Mesenchymal stem cell (in vitro differentiated cells and primary cell): ENCODE measurements at regions not wholly inside any gene's neighbourhood (a gene's known extent, or its start where the extent isn't known, plus 50 kb on each side); places are given as distances from the start of the nearest gene placed in this dataset.

ENCODE experiments used
- DNase-seq: peaks from one replicate; pipeline ENCODE4 v3.0.0-alpha.2; 2013
- H2AFZ ChIP-seq: one replicate; pipeline ENCODE4 v1.6.1; 2013; ENCODE audit warnings: low read depth, mild to moderate bottlenecking, control low read depth, inconsistent platforms, low read length, moderate library complexity
- H2AK5ac ChIP-seq: 2 replicates; pipeline ENCODE4 v1.6.1; 2013; ENCODE audit warnings: low read length, moderate library complexity, mild to moderate bottlenecking, inconsistent platforms; ENCODE audit not compliant: severe bottlenecking
- H2BK120ac ChIP-seq: one replicate; pipeline ENCODE4 v1.6.1; 2013; ENCODE audit warnings: low read depth, mild to moderate bottlenecking, inconsistent platforms, low read length, moderate library complexity
- H2BK12ac ChIP-seq, 2 experiments: one replicate each; pipeline ENCODE4 v1.6.1; 2013; ENCODE audit warnings: inconsistent platforms in 2 of 2, low read length in 2 of 2, mild to moderate bottlenecking in 2 of 2, moderate library complexity in 2 of 2, control low read depth in 1 of 2
- H2BK15ac ChIP-seq: one replicate; pipeline ENCODE4 v1.6.1; 2013; ENCODE audit warnings: mild to moderate bottlenecking, low read depth, inconsistent platforms; ENCODE audit not compliant: poor library complexity, severe bottlenecking
- H2BK5ac ChIP-seq: 2 replicates; pipeline ENCODE4 v1.6.1; 2013; ENCODE audit warnings: low read depth, mild to moderate bottlenecking, low read length, control low read depth, inconsistent platforms; ENCODE audit not compliant: poor library complexity, severe bottlenecking
- H3K14ac ChIP-seq, 2 experiments: one replicate each; pipeline ENCODE4 v1.6.1; 2013; ENCODE audit warnings: inconsistent platforms in 2 of 2, low read length in 2 of 2, control low read depth in 1 of 2, mild to moderate bottlenecking in 1 of 2, moderate library complexity in 1 of 2
- H3K18ac ChIP-seq, 2 experiments: one replicate each; pipeline ENCODE4 v1.6.1; 2013; ENCODE audit warnings: inconsistent platforms in 2 of 2, low read length in 2 of 2, control low read depth in 1 of 2, low read depth in 1 of 2, mild to moderate bottlenecking in 1 of 2
- H3K23ac ChIP-seq, 2 experiments: one replicate each; pipeline ENCODE4 v1.6.1; 2013; ENCODE audit warnings: inconsistent platforms in 2 of 2, low read length in 2 of 2, mild to moderate bottlenecking in 2 of 2, moderate library complexity in 2 of 2, control low read depth in 1 of 2
- H3K27ac ChIP-seq: 2 replicates; pipeline ENCODE4 v1.5.1; 2013; ENCODE audit warnings: mild to moderate bottlenecking, moderate library complexity, low read length, control low read depth, inconsistent platforms; ENCODE audit not compliant: poor library complexity, severe bottlenecking
- H3K27me3 ChIP-seq, 2 experiments: 2 replicates each; pipeline versions ENCODE4 v1.6.1 to v1.7.0; 2013; ENCODE audit warnings: low read length in 2 of 2, mild to moderate bottlenecking in 2 of 2, moderate library complexity in 2 of 2, control low read depth in 1 of 2, inconsistent platforms in 1 of 2; ENCODE audit not compliant: control insufficient read depth in 1 of 2, insufficient read depth in 1 of 2
- H3K36me3 ChIP-seq, 2 experiments: 2 replicates each; pipeline versions ENCODE4 v1.6.1 to v1.7.0; 2013; ENCODE audit warnings: low read length in 2 of 2, control low read depth in 1 of 2, inconsistent platforms in 1 of 2, low read depth in 1 of 2, mild to moderate bottlenecking in 1 of 2; ENCODE audit not compliant: insufficient read depth in 2 of 2, control insufficient read depth in 1 of 2
- H3K4ac ChIP-seq, 2 experiments: one replicate each; pipeline ENCODE4 v1.6.1; 2013; ENCODE audit warnings: inconsistent platforms in 2 of 2, low read length in 2 of 2, mild to moderate bottlenecking in 2 of 2, moderate library complexity in 2 of 2, control low read depth in 1 of 2, low read depth in 1 of 2
- H3K4me1 ChIP-seq: 2 replicates; pipeline ENCODE4 v1.6.1; 2013; ENCODE audit warnings: low read depth, low read length, control low read depth; ENCODE audit not compliant: control insufficient read depth, insufficient read depth
- H3K4me2 ChIP-seq: 2 replicates; pipeline ENCODE4 v1.6.1; 2013; ENCODE audit warnings: low read length, mild to moderate bottlenecking, inconsistent platforms; ENCODE audit not compliant: poor library complexity, severe bottlenecking
- H3K4me3 ChIP-seq, 2 experiments: 2 replicates each; pipeline versions ENCODE4 v1.5.1 to v1.7.0; 2013; ENCODE audit warnings: low read length in 2 of 2, mild to moderate bottlenecking in 2 of 2, control low read depth in 1 of 2, low read depth in 1 of 2; ENCODE audit not compliant: insufficient read depth in 1 of 2
- H3K79me1 ChIP-seq: replicated peaks from 2 replicates; pipeline ENCODE4 v1.6.1; 2013; ENCODE audit warnings: mild to moderate bottlenecking, control low read depth, low read length, inconsistent platforms; ENCODE audit not compliant: poor library complexity, severe bottlenecking
- H3K9ac ChIP-seq: 2 replicates; pipeline ENCODE4 v1.7.0; 2013; ENCODE audit warnings: mild to moderate bottlenecking, low read length, moderate library complexity
- H3K9me3 ChIP-seq: 2 replicates; pipeline ENCODE4 v1.7.0; 2013; ENCODE audit warnings: mild to moderate bottlenecking, low read length; ENCODE audit not compliant: control insufficient read depth
- H4K8ac ChIP-seq: one replicate; pipeline ENCODE4 v1.6.1; 2013; ENCODE audit warnings: inconsistent platforms, mild to moderate bottlenecking, low read length, moderate library complexity
- H4K91ac ChIP-seq: one replicate; pipeline ENCODE4 v1.6.1; 2013; ENCODE audit warnings: mild to moderate bottlenecking, low read length, inconsistent platforms
- WGBS: methylation state at CpG from one replicate; pipeline ENCODE4 v1.1.7; 2013; ENCODE audit warnings: mixed read lengths; 5-methylcytosine and 5-hydroxymethylcytosine counted together

GRCh38 chr14:40523123-40523522 is 1083.6 kb upstream of the LRFN5 start:
- H2BK120ac ChIP-seq = no peak overlapping the region

GRCh38 chr14:40494483-40494882 is 1062.2 kb upstream of the FBXO33 start:
- Histone ChIP-seq H3K27me3 (no peaks in the 10 kb centered on the region), H3K4me3 (no peak overlapping the region), H2BK15ac (no peak overlapping the region), H3K36me3 (no peaks in the 10 kb centered on the region), H3K4me2 (no peak overlapping the region), H2BK5ac (no peak overlapping the region), H3K79me1 (no peaks in the 10 kb centered on the region), H2AK5ac (no peak overlapping the region), H2BK120ac (no peak overlapping the region), H3K4me1 (no peaks in the 10 kb centered on the region), H3K14ac (no peak overlapping the region), H3K23ac (no peak overlapping the region), H3K18ac (no peak overlapping the region), H3K27ac (no peak overlapping the region), H2AFZ (no peak overlapping the region), H4K8ac (no peak overlapping the region), H3K9ac (no peak overlapping the region), H3K4ac (no peak overlapping the region), H4K91ac (no peak overlapping the region), H2BK12ac (no peak overlapping the region), H3K9me3 (no peaks in the 10 kb centered on the region)
- WGBS = 78% methylated on average over 2 of the region's 3 CpGs
- no peak for DNase-seq

More at GRCh38 chr14:40523123-40523522, 1083.6 kb upstream of the LRFN5 start:
- no peak overlapping the region for H2BK12ac ChIP-seq
- no peaks in the 10 kb centered on the region for H3K36me3 ChIP-seq
- H2AFZ ChIP-seq = no peak overlapping the region
- H2BK15ac ChIP-seq = no peak overlapping the region
- H3K4me3 ChIP-seq = no peak overlapping the region
- no peak overlapping the region for H3K4ac ChIP-seq
- no peaks in the 10 kb centered on the region for H3K9me3 ChIP-seq
- no peak overlapping the region for H3K14ac ChIP-seq
- H3K9ac ChIP-seq = no peak overlapping the region
- no peaks in the 10 kb centered on the region for H3K27me3 ChIP-seq
- no peak overlapping the region for H3K4me2 ChIP-seq
- H3K27ac ChIP-seq = no peak overlapping the region
- no peaks in the 10 kb centered on the region for H3K79me1 ChIP-seq
- H3K18ac ChIP-seq = no peak overlapping the region
- no peak for DNase-seq
- H4K91ac ChIP-seq = no peak overlapping the region
- no peak overlapping the region for H2BK5ac ChIP-seq
- H2AK5ac ChIP-seq = no peak overlapping the region
- no peak overlapping the region for H3K23ac ChIP-seq
- no peak overlapping the region for H4K8ac ChIP-seq
- no peaks in the 10 kb centered on the region for H3K4me1 ChIP-seq

GRCh38 chr14:40487824-40488223 is 1055.6 kb upstream of the FBXO33 start:
- 100% methylated on average over 1 of the region's 1 CpG for WGBS

GRCh38 chr14:40485688-40486087 is 1053.5 kb upstream of the FBXO33 start:
- H3K27ac ChIP-seq = no peak overlapping the region
- H2BK120ac ChIP-seq = no peak overlapping the region
- H3K4me2 ChIP-seq = no peak overlapping the region
- no peak overlapping the region for H3K23ac ChIP-seq
- H3K14ac ChIP-seq = no peak overlapping the region
- H4K8ac ChIP-seq = no peak overlapping the region
- H3K79me1 ChIP-seq = no peaks in the 10 kb centered on the region
- H2AFZ ChIP-seq = no peak overlapping the region
- no peak overlapping the region for H3K9ac ChIP-seq
- H3K27me3 ChIP-seq = no peaks in the 10 kb centered on the region
- no peaks in the 10 kb centered on the region for H3K36me3 ChIP-seq
- H2AK5ac ChIP-seq = no peak overlapping the region
- H3K18ac ChIP-seq = no peak overlapping the region
- no peaks in the 10 kb centered on the region for H3K9me3 ChIP-seq
- DNase-seq = no peak
- H3K4ac ChIP-seq = no peak overlapping the region
- no peak overlapping the region for H4K91ac ChIP-seq
- no peak overlapping the region for H2BK5ac ChIP-seq
- no peak overlapping the region for H3K4me3 ChIP-seq
- H2BK12ac ChIP-seq = no peak overlapping the region
- H3K4me1 ChIP-seq = no peaks in the 10 kb centered on the region
- H2BK15ac ChIP-seq = no peak overlapping the region

More at GRCh38 chr14:40487824-40488223, 1055.6 kb upstream of the FBXO33 start:
- H3K9ac ChIP-seq = no peak overlapping the region
- H4K91ac ChIP-seq = no peak overlapping the region
- H2AFZ ChIP-seq = no peak overlapping the region
- no peak overlapping the region for H2BK5ac ChIP-seq
- no peaks in the 10 kb centered on the region for H3K36me3 ChIP-seq
- H3K4me2 ChIP-seq = no peak overlapping the region
- no peak overlapping the region for H3K23ac ChIP-seq
- H3K18ac ChIP-seq = no peak overlapping the region
- no peaks in the 10 kb centered on the region for H3K79me1 ChIP-seq
- no peak overlapping the region for H2BK120ac ChIP-seq
- no peak overlapping the region for H2AK5ac ChIP-seq
- no peaks in the 10 kb centered on the region for H3K4me1 ChIP-seq
- H2BK15ac ChIP-seq = no peak overlapping the region
- H3K27me3 ChIP-seq = no peaks in the 10 kb centered on the region
- no peak overlapping the region for H4K8ac ChIP-seq
- H2BK12ac ChIP-seq = no peak overlapping the region
- H3K4me3 ChIP-seq = no peak overlapping the region
- no peaks in the 10 kb centered on the region for H3K9me3 ChIP-seq
- no peak for DNase-seq
- no peak overlapping the region for H3K27ac ChIP-seq
- no peak overlapping the region for H3K4ac ChIP-seq
- H3K14ac ChIP-seq = no peak overlapping the region
